RPMI8226 (cell line): ENCODE measurements at regions not wholly inside any gene's neighbourhood (a gene's known extent, or its start where the extent isn't known, plus 50 kb on each side); places are given as distances from the start of the nearest gene placed in this dataset.
A peak's percentile ranks its signal among the peaks of the same experiment; 100 is the strongest.
"Not testable (repeated sequence)": the region's sequence is repeated elsewhere in the genome, so short reads cannot be mapped to it uniquely, and the experiment has no call there.

Experiments used
- DNase-seq: peaks from one replicate; pipeline ENCODE4 v3.0.0-alpha.2; 2015

DNA sequence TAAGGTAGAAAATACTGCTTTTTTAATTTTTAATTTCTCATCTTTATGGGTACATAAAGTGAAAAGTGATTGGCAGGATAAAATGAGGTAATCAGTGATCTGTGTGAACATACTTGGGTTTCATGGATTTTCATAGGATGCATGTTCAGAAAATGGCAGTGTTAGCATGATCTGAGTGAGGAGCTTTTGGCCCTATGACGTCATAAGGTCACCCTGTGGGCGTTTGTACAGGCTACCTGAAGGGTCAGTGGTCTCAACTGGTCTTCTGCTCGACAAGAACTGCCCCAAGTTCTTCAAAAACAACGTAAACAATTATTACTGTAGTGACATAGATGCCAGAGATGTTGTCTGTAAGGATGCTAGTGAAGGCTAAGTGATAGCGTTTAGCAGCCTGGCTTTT, 124.5 kb upstream of the OSTN start:
- no peak for DNase-seq

DNA sequence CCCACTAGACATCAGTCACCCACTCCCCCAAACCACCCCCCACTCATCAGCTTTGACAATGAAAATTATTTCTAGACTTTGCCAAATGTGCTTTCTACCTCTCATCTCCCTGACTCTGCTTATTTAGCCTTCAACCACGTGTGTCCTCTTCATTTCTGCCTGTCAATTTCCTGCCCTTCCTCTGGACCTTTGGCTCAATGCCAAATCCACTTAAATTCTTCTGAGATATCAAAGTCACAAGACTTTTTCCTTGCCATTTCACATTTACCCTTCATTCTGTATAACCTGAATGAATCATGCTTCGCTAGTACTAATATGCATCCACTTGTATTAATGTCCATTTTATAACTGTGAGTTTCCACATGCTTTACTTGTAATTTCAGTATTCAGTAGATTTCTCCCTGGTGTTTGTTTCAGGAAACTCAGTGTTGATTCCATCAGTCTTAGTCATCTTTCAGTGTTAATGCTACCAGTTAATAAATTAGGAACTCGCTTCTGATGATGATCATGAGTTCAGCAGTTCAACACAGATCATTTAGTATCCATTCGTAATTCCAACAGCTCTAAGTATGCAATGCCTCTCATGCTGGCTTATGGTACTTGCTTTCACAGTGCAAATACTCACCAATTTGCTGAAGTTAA, 128.2 kb upstream of the OSTN start:
- DNase-seq = no peak

DNA sequence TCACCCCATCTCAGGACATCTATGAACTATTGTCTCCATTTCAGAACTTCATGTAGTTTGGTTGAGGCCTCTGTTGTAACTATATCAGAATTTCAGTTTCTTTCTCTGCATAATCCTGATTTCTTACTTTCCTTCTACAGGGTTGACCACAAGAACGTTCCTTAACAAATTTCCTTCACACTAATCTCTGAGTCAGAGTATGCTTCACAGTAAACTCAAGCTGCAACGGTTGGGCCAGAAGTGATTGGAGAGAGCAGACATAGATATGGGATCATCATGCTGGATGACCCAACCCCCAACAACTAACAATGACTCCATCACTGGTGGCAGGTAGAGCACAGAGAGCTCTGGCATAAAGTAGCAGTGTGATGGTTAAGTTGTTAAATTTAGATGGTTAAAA, 128.8 kb upstream of the OSTN start:
- no peak for DNase-seq

DNA sequence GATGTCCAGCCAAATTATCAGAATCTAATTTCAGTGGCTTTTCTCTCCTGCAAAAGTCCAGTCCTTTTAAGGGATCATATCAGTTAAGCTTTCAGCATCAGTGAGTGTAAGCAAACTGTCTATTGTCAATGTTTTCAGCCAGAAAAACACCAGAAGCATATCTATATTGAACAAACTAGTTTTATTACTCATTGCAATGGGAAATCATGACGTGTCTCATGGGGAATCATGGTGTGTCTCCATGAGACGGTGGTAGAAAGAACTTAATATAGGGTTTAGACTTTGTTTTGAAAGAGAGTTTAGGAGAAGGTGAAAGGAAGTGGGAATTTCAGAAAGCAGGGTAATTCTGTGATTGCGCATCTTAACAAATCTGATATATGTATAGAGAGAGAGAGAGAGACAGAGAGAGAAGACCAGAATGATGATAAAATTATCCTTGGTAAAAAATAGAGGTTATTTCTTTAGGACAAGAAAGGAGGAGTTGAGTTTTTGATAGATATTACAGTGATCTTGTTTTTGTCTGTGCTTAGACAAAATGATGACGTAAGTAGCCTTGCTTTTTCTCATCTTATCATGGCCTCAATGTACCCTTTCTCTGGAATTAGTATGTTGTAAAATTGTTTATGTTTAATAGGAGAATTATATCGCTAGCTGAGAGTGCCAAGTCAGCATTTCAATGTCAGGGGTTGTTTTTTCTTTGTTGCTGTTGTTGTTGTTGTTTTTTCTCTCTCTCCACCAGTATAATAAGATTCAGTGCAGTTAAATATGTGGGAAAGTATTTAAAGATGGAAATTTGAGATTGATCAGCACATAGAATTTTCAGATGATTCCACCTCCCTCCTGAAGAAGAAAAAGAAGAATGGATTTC, 129.9 kb upstream of the OSTN start:
- DNase-seq = no peak

DNA sequence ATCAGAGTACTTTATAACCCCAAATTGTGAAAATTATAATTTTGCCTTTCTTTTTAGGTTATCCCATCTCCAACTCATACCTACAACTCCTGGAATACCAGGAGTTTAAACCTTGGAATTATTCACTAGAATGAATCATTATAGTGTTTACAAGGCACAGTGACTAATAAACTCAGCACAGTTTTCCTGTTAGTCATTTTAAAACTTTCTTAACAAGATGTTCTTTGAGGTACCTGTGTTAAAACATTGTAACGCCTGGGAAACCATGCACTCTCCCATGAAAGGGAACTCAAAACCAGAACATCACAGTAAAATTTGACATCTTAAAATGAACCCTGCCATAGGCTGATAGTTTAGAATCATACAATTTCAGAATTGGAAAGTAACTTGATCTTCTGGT, 132.4 kb upstream of the OSTN start:
- DNase-seq = no peak

DNA sequence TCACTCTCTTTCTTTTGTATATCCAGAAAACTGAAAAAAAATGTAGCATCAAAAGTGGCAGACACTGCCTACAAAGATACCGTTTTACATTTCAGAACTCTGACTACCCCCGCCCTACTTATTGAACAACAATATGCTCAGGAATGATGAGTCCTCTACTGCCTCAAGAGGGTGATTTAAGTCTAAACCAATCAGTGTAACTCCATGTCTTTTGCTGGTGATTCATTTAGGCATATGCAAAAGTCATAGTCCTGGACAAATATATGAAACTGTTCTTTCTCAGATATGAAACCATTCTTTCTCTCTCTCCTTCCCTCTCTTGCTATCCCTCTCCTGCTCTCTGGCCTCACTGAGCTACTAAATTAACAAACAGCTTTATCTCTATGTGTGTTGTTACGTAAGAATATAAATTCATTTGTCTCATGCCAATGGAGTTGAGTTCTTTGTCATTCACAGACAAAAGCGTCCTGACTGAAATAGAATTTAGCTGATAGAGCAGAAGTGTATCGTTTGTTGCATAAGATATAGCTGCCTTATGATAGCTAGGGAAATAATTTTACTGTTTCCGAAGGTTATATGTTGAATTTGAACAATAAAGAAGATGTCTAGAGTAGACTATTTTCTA, 133.7 kb upstream of the OSTN start:
- DNase-seq = no peak

DNA sequence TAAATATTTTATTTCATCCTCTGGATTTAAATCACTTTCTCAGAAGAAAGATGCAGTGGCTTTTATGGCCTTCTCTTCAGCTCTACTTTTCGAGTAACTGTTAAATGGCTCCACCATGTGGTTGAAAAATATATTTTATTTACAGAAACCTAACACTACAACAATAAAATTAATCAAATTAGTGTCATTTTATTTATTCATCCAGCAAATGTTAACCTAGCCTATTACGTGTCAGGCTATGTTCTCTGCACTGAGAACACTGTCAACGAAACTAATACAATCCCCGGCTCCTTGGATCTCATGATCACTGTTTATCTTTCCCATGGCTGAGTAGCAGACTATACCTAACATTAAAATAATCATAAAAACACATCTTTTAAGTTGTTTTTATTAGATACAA, 148.0 kb upstream of the OSTN start:
- peak; percentile 35 for DNase-seq

DNA sequence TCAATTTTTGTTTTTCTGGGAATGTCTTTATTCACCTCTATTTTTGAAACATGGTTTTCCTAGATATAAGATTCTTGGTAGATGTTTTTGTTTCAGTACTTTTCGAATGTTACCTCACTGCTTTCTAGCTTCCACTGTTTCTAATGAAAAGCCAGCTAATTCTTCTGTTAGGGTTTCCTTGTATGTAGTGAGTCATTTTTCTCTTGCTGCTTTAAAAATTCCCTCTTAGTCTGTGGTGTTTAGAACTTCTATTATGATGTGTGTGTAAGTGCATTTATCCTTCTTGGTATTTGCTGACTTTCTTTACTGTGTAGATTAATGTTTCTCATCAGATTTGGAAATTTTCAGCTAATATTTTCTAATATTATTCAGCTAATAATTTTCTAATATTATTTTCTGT, 151.1 kb upstream of the OSTN start:
- no peak for DNase-seq

DNA sequence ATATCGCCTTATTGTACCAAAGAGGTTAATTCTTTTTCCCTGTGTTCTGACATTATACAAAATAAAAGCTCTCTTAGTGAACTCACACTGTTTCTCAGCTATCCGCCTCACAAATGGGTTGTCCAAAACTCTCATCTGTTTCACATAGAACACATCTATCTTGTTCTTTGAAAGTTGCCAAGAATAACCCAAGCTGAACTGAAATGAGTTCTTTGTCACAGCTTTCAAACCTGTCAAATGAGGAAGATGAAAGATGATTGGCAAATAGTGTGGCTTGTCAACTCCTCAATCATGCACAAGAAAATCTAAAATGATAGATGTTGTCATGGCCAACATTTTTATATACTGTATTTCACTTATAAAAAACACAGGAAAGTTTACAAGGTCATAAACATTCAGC, 168.1 kb upstream of the OSTN start:
- no peak for DNase-seq

DNA sequence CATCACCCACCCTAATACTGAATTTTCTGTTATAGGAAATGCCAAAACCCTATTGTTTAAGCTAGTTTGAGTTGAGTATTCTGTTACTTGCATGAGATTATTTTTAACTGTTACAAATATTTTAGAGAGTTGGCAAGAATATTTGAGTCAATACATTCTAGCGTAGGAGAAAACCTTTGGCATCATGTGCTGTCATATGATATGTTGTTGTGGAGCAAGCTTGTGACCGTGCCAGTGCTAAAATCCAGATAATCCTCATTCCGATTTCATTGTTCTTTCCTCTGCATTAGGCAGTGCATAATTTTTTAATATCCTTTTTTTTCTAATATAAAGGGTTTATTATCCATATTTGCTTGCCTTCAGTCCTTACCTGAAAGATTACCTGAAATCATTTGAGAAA, 168.0 kb upstream of the GMNC start:
- DNase-seq = no peak

DNA sequence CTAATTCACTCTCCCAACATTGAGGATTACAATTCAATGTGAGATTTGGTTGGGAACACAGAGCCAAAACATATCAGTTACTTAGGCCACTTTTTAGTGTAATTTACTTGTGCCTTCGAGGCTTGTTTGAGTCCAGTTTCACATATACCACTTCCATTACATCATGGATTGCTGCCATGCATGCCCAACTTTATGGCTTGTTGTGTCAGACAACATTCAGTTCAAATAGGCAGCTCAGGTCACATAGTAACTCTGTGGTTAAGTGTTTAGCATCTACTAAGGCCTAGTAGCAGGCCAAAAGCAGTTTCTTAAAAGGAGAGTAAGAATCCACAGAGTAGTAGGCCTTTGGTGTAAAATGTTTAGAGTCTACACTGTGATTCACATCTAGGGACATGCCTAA, 164.3 kb upstream of the GMNC start:
- no peak for DNase-seq

DNA sequence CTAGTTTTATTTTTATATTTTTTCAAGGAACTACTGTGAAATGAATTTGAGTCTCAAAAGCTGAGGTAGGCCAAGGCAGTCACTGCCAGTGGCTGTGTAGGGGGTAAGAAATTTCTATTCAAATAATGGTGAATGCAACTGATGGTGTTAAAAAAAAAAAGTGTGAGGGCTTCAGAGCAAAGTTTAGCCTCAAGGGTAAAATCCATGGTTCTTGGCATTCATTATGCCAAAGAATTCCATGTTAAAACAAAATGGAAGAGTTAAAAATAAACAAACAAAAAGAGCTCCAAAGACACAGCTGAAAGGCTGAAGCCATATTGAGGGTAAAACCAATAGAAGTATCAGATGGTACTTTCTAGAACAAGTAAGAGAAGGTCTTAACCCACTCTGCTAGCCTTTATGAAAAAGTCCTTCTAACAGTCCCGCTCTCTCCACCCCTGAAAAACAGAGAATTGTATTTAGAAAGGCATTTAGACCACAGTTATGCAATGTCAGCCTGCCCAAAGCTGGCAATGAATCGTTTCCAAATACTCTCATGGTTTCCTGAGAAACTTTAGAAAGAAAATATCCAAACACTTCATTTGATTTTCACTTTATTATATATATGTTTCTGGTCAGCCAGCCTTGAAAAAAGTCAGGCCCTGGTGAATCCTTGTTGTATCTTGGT, 158.4 kb upstream of the GMNC start:
- DNase-seq = no peak

DNA sequence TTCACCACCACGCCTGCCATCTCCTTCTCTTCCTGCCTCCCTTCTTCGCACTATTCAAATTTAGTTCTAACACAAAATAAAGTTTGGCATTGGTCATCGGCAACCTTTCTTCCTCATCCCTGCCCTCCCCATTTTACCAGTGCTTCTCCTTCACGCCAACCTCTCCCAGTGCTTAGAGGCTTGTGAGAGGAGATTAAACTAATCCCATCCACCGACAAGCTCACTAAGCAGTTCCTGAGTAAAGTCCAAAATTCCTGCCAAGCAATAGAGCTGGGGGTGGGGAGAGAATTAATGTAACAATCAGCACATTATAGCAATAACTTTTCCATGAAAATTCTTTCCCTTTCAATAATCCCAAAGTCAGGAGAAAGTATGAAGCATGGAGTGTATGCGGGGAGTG, 157.4 kb upstream of the GMNC start:
- DNase-seq = no peak

DNA sequence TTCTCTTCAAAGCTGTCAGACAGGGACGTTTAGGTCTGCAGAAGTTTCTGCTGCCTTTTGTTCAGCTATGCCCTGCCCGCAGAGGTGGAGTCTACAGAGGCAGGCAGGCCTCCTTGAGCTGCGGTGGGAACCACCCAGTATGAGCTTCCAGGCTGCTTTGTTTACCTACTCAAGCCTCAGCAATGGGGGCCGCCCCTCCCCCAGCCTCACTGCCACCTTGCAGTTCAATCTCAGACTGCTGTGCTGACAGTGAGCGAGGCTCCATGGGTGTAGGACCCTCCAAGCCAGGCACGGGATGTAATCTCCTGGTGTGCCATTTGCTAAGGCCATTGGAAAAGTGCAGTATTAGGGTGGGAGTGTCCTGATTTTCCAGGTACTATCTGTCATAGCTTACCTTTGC, 153.5 kb upstream of the GMNC start:
- DNase-seq = not testable (repeated sequence)

DNA sequence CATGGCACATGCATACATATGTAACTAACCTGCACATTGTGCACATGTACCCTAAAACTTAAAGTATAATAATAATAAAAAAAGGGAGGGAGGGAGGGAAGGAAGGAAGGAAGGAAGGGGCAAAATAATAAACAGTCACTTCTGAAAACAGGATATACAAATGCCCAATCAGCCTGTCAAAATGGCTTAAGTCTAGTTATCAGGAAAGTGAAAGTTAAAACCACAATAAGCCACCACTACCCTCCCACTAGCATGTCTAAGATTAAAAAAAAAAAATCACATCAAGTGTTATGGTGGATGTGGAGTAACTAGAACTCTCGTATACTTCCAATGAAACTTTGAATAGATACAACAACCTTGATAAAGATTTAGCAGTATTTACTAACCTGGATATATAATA, 145.6 kb upstream of the GMNC start:
- DNase-seq = no peak

DNA sequence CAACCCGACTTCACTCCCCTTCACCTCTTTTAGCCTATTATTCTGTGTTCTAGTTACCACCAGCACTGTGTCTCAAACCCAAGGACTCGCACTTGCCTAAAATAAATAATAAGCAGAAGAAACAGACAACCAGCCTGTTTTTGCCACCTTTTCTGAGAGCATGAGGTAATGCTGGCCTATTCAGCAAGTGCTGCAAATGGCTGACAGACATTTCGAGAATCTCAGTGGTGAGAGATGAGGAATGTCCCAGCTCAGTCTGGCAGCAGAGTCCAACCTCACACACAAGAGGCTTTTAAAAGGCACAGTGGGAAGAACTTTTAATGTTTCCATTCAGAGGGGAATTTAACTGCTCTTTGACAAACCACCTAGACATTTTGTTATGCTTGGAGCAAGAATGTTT, 143.3 kb upstream of the GMNC start:
- no peak for DNase-seq

DNA sequence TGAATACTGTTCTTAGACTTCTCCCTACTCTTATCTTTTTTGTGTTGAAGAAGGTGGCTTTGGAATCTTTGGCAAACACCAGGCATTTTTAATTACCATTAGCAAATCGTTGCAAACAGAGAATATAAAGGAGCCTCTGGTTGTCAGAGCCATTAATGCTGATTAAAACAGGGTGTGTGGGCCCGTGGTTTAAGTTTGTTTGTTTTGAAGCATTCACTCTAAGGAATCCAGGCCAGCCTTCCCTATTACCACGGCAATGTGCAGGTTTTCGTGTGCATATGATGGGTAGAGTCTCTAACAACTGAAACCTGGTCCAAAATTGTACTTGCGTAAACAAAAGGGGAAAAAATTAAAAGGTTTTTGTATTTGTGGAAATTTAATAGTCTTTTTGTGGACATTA, 141.2 kb upstream of the GMNC start:
- no peak for DNase-seq

DNA sequence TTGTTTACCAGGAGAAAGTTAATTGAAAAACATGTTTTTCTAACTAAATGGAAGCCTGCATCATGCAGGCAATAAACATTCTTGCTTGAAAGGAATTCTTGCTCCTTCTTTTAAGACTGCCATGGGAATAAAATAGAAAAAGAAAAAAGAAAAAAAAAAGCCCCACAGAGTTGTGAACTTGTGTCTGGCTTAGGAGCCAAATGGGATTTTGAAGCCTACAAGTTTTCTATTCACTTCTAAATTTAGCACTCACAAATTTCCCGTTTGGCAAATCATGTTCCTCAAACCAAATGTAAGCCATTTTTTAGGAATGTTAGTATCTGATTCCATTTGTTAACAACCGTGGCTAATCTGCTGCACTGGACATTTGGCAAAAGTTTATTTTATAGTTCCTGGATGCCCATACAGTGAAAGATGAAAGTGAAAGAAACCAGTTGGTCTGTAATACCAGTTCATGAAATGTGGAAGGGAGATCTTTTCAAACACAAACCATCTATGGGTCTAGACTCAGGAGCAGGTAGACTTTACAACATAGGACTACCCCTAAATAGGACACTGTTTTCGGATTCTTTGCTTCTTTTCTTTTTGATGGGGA, 133.8 kb upstream of the GMNC start:
- DNase-seq = no peak

DNA sequence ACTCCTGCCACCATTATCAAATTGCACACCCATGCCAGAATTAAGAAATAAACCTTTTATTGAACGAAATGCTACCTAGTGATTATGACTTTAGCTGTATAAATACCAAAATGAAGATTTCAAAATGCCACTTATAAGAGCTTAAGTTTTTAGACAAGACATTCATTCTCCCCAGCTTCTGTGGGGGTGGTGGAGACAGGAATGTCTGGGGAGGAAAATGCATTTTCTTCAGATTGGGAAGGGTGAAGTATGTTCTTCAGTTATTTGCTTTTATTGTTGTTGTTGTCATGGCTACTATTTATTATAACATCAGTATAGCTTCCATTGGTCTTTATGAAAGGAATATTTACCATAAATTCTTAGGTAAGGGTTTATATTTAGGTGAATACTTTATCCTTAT, 132.7 kb upstream of the GMNC start:
- DNase-seq = no peak

DNA sequence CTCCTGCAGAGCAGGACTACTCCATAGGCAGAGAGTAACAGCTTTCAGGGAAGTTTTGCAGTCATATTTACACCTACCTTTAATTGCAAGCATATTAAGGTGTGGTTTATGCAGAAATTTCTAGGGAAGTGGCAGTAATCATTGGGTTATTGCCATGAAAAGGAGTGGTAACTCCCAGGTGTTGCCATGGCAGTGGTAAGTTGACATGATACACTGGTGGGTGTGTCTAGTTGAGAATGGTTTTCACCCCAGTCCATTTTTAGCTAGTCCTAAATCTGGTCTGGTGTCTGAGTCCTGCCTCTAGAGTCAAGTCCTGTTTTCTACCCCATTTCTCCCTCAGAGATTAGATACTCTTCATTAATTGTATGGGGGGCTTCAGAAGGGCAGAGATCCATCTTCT, 128.4 kb upstream of the GMNC start:
- DNase-seq = no peak

DNA sequence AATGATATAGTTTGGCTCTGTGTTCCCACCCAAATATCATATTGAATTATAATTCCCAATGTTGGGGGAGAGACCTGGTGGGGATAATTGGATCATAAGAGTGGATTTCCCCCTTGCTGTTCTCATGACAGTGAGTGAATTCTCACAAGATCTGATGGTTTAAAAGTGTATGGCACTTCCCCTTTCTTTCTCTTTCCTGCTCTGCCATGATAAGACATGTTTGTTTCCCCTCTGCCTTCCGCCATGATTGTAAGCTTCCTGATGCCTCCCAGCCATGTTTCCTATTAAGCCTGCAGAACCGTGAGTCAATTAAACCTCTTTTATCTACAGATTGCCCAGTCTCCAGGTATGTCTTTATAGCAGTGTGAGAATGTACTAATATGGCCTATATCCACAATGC, 126.7 kb upstream of the GMNC start:
- no peak for DNase-seq

DNA sequence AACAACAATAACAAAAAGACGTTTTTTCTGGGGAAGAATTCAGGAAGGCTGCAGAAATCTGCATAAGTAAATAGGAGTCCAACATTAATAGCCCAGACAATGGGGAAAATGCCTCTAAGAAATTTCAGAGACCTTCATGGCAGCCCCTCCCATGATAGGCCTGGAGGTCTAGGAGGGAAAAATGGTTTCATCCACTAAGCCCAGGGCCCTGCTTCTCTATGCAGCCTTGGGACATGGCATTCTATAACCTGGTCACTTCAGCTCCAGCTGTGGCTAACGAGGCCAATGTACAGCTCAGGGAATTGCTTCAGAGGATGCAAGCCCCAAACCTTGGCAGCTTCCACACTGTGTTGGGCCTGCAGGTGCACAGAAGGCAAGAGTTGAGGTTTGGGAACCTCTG, 125.6 kb upstream of the GMNC start:
- DNase-seq = no peak

DNA sequence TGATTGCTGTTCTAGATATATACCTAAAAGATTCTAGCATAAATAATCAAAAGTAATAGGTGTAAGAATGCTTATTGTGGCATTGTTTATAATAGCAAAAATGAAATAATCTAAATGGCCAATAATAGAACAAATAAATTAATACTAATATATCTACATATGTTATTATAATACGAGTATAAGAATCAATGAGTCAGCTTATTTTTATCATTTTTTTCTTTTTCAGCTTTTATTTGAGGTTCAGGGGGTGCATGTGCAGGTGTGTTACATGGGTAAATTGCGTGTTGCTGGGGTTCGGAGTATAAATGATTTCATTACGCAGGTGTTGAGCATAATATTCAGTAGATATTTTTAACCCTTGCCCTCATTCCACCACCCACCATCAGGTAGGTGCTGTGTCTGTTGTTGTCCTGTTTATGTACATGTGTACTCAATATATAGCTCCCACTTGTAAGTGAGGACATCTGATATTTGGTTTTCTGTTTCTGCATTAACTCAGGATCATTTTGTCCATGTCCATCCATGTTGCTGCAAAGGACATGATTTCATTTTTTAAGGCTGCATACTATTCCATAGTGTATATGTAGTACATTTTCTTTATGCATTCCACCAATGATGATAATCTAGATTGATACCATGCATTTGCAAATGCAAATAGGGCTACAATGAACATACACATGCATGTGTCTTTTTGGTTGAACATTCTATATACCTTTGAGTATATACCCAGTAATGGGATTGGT, 122.2 kb upstream of the GMNC start:
- DNase-seq = no peak
